ENCODE measurements at regions not wholly inside any gene's neighbourhood (a gene's known extent, or its start where the extent isn't known, plus 50 kb on each side); places are given as distances from the start of the nearest gene placed in this dataset.

GRCh38 chr15:61459785-61460707, 230.9 kb upstream of the RORA start:
- H3K9me1 ChIP-seq (ENCODE audit: control insufficient read depth, extremely low read depth, insufficient read depth, low read length): no peaks in the 10 kb centered on the region
- H3K9me3 ChIP-seq (ENCODE audit: control insufficient read depth, low read depth, low read length): no peaks in the 10 kb centered on the region
- H3K9ac ChIP-seq (ENCODE audit: control insufficient read depth, extremely low read depth, insufficient read depth, low read length): no peak overlapping the region
- DNase-seq (ENCODE audit: low read depth, low spot score) (no peak), FAIRE-seq (peak; percentile 94)
- no peaks in the 10 kb centered on the region for H3K27me3 ChIP-seq (ENCODE audit: control insufficient read depth, extremely low read depth, insufficient read depth, low read length)
- H3K36me3 ChIP-seq (ENCODE audit: control insufficient read depth in 2 of 2, extremely low read depth in 1 of 2, insufficient read depth in 2 of 2, low read length in 2 of 2): no peaks in the 10 kb centered on the region
- peak overlapping the region; percentile 48 for H2AFZ ChIP-seq (ENCODE audit: control insufficient read depth, low read length)
- dilution Hi-C loops (cut with MboI; ENCODE audit: extremely low pct_ligation_motif_present, low sequenced_read_pairs): no loop called here
- H4K20me1 ChIP-seq (ENCODE audit: control insufficient read depth, extremely low read depth, insufficient read depth, low read length): no peaks in the 10 kb centered on the region
- no peak for TF ChIP-seq CTCF (optimal IDR thresholded peaks at IDR 0.05 in 1 of 3, IDR thresholded peaks at IDR 0.05 in 1 of 3, conservative IDR thresholded peaks at IDR 0.05 in 1 of 3; ENCODE audit: extremely low read depth in 1 of 3, insufficient read depth in 2 of 3, low read length in 3 of 3)
- no peak for TF ChIP-seq EZH2 (IDR thresholded peaks at IDR 0.05; ENCODE audit: low read length)
- no peak overlapping the region for H3K4me3 ChIP-seq (ENCODE audit: control insufficient read depth in 2 of 3, extremely low read depth in 1 of 3, insufficient read depth in 2 of 3, low read depth in 1 of 3, low read length in 3 of 3)
- peaks cover 8% of the 10 kb centered on the region for H3K4me1 ChIP-seq (ENCODE audit: control insufficient read depth, extremely low read depth, insufficient read depth, low read length)
- H3K79me2 ChIP-seq (ENCODE audit: control insufficient read depth, insufficient read depth, low read length): no peaks in the 10 kb centered on the region
- H3K4me2 ChIP-seq (ENCODE audit: control insufficient read depth, extremely low read depth, insufficient read depth, low read depth, low read length): peak overlapping the region; percentile 46
- H3K27ac ChIP-seq (ENCODE audit: control insufficient read depth, insufficient read depth, low read length): no peak overlapping the region

GRCh38 chr15:61457050-61457733, 228.1 kb upstream of the RORA start:
- dilution Hi-C loops (cut with MboI; ENCODE audit: extremely low pct_ligation_motif_present, low sequenced_read_pairs): no loop called here
- FAIRE-seq (no peak), DNase-seq (ENCODE audit: low read depth, low spot score) (no peak)
- H3K4me2 ChIP-seq (ENCODE audit: control insufficient read depth, extremely low read depth, insufficient read depth, low read depth, low read length): no peak overlapping the region
- no peak overlapping the region for H3K9ac ChIP-seq (ENCODE audit: control insufficient read depth, extremely low read depth, insufficient read depth, low read length)
- no peak overlapping the region for H3K27ac ChIP-seq (ENCODE audit: control insufficient read depth, insufficient read depth, low read length)
- H3K9me1 ChIP-seq (ENCODE audit: control insufficient read depth, extremely low read depth, insufficient read depth, low read length): no peaks in the 10 kb centered on the region
- no peaks in the 10 kb centered on the region for H3K27me3 ChIP-seq (ENCODE audit: control insufficient read depth, extremely low read depth, insufficient read depth, low read length)
- no peaks in the 10 kb centered on the region for H4K20me1 ChIP-seq (ENCODE audit: control insufficient read depth, extremely low read depth, insufficient read depth, low read length)
- H3K79me2 ChIP-seq (ENCODE audit: control insufficient read depth, insufficient read depth, low read length): no peaks in the 10 kb centered on the region
- H3K36me3 ChIP-seq (ENCODE audit: control insufficient read depth in 2 of 2, extremely low read depth in 1 of 2, insufficient read depth in 2 of 2, low read length in 2 of 2): no peaks in the 10 kb centered on the region
- H3K9me3 ChIP-seq (ENCODE audit: control insufficient read depth, low read depth, low read length): no peaks in the 10 kb centered on the region
- TF ChIP-seq CTCF (optimal IDR thresholded peaks at IDR 0.05 in 1 of 3, IDR thresholded peaks at IDR 0.05 in 1 of 3, conservative IDR thresholded peaks at IDR 0.05 in 1 of 3; ENCODE audit: extremely low read depth in 1 of 3, insufficient read depth in 2 of 3, low read length in 3 of 3) (no peak), EZH2 (IDR thresholded peaks at IDR 0.05; ENCODE audit: low read length) (no peak)
- H3K4me3 ChIP-seq (ENCODE audit: control insufficient read depth in 2 of 3, extremely low read depth in 1 of 3, insufficient read depth in 2 of 3, low read depth in 1 of 3, low read length in 3 of 3): no peak overlapping the region
- peaks cover 8% of the 10 kb centered on the region for H3K4me1 ChIP-seq (ENCODE audit: control insufficient read depth, extremely low read depth, insufficient read depth, low read length)
- no peak overlapping the region for H2AFZ ChIP-seq (ENCODE audit: control insufficient read depth, low read length)

All from keratinocyte (primary cell).